ENCODE measurements at regions not wholly inside any gene's neighbourhood (a gene's known extent, or its start where the extent isn't known, plus 50 kb on each side); places are given as distances from the start of the nearest gene placed in this dataset.

- no peaks in the 10 kb centered on the region; a peak in 1 of 5 replicates for H3K27me3 ChIP-seq (ENCODE audit: control insufficient read depth in 1 of 2, insufficient read depth in 2 of 2, low read length in 2 of 2)
- H2AFZ ChIP-seq (ENCODE audit: low read length) = no peak overlapping the region
- no TSS peak for BruUV-seq (replicated peaks)
- H3K9me3 ChIP-seq (ENCODE audit: low read length) = no peaks in the 10 kb centered on the region
- CTCF ChIA-PET (ENCODE audit: low intra/inter-chr PET ratio, low total read pairs) = no interaction called here
- ATAC-seq = no peak
- H3K36me3 ChIP-seq (replicated peaks in 1 of 2; ENCODE audit: control insufficient read depth in 1 of 2, insufficient read depth in 2 of 2, low read length in 2 of 2) = peaks cover 9 to 27% of the 10 kb centered on the region in 2 experiments; a peak in 3 of 5 replicates
- no peak overlapping the region for H3K27ac ChIP-seq (ENCODE audit: extremely low read length, insufficient read depth, low read length)
- 84% methylated on average over 10 of the region's 10 CpGs for WGBS (ENCODE audit: low lambda C conversion rate)
- peaks cover 26% of the 10 kb centered on the region for H4K20me1 ChIP-seq (ENCODE audit: insufficient read depth, low read length)
- H3K4me1 ChIP-seq (ENCODE audit: insufficient read depth, low read length) = peaks cover 35% of the 10 kb centered on the region
- peaks cover 75% of the 10 kb centered on the region for H3K79me2 ChIP-seq (ENCODE audit: insufficient read depth, low read length)
- H3K9ac ChIP-seq (ENCODE audit: insufficient read depth, low read depth, low read length) = no peak overlapping the region
- peak overlapping the region; percentile 94; the same call in 1 of the 2 replicates for H3K4me2 ChIP-seq (ENCODE audit: low read depth, low read length)
- no peak overlapping the region; a peak in 1 of 6 replicates for H3K4me3 ChIP-seq (replicated peaks in 1 of 3; ENCODE audit: insufficient read depth in 1 of 3, low read depth in 2 of 3, low read length in 3 of 3)
- in situ Hi-C loops (cut with HindIII; ENCODE audit: extremely low pct_ligation_motif_present, low pct_unique_long_range_greater_than_20kb) (no loop called here), intact Hi-C loops (cut with micrococcal nuclease; ENCODE audit: unreplicated experiment) (no loop called here)
- POLR2A ChIA-PET = no interaction called here
- DNase-seq (ENCODE audit: low spot score) = no peak
- no peak for FAIRE-seq
- no peak for TF ChIP-seq ZBTB39 (CRISPR knock-in tag; IDR thresholded peaks at IDR 0.05)
- TF ChIP-seq ZNF737 (CRISPR knock-in tag; IDR thresholded peaks at IDR 0.05; ENCODE audit: borderline replicate concordance) = no peak
- no peak for TF ChIP-seq RBFOX2 (IDR thresholded peaks at IDR 0.05; ENCODE audit: low read depth, low read length)
- TF ChIP-seq MAX (IDR thresholded peaks at IDR 0.05) = no peak
- TF ChIP-seq DPF2 (CRISPR knock-in tag; IDR thresholded peaks at IDR 0.05; ENCODE audit: borderline replicate concordance, low read depth) = no peak
- no peak for TF ChIP-seq PPARG (CRISPR knock-in tag; conservative IDR thresholded peaks at IDR 0.05)
- TF ChIP-seq ZNF724P (CRISPR knock-in tag; IDR thresholded peaks at IDR 0.05; ENCODE audit: borderline replicate concordance) = no peak
- no peak for TF ChIP-seq TBX2 (CRISPR knock-in tag; IDR thresholded peaks at IDR 0.05; ENCODE audit: borderline replicate concordance)
- no peak for TF ChIP-seq GLMP (CRISPR knock-in tag; IDR thresholded peaks at IDR 0.05; ENCODE audit: borderline replicate concordance)
- TF ChIP-seq ZMYM2 (CRISPR knock-in tag; IDR thresholded peaks at IDR 0.05) = no peak
- TF ChIP-seq HNF1B (CRISPR knock-in tag; IDR thresholded peaks at IDR 0.05) = no peak
- TF ChIP-seq BHLHE40 (IDR thresholded peaks at IDR 0.05; ENCODE audit: low read length) = no peak
- no peak for TF ChIP-seq ZBTB38 (CRISPR knock-in tag; IDR thresholded peaks at IDR 0.05)
- no peak for TF ChIP-seq CTCF (CRISPR knock-in tag; IDR thresholded peaks at IDR 0.05)
- TF ChIP-seq ZNF597 (CRISPR knock-in tag; IDR thresholded peaks at IDR 0.05) = no peak
- TF ChIP-seq MXD3 (CRISPR knock-in tag; IDR thresholded peaks at IDR 0.05) = no peak
- no peak for TF ChIP-seq ZBTB42 (CRISPR knock-in tag; IDR thresholded peaks at IDR 0.05)
Measured at GRCh38 chr22:25452116-25452700, 112.3 kb upstream of the GRK3 start.

Measured in HepG2 (cell line).